Dermis microvascular lymphatic vessel endothelial cell (primary cell): ENCODE measurements at regions not wholly inside any gene's neighbourhood (a gene's known extent, or its start where the extent isn't known, plus 50 kb on each side); places are given as distances from the start of the nearest gene placed in this dataset.
A peak's percentile ranks its signal among the peaks of the same experiment; 100 is the strongest.
"Not testable (repeated sequence)": the region's sequence is repeated elsewhere in the genome, so short reads cannot be mapped to it uniquely, and the experiment has no call there.

Experiments used
- DNase-seq, 2 donors: peaks; one replicate each; pipeline versions ENCODE4 v3.0.0 to v3.0.0-alpha.2; 2010; ENCODE audit warnings: low read depth in 2 of 2

DNA sequence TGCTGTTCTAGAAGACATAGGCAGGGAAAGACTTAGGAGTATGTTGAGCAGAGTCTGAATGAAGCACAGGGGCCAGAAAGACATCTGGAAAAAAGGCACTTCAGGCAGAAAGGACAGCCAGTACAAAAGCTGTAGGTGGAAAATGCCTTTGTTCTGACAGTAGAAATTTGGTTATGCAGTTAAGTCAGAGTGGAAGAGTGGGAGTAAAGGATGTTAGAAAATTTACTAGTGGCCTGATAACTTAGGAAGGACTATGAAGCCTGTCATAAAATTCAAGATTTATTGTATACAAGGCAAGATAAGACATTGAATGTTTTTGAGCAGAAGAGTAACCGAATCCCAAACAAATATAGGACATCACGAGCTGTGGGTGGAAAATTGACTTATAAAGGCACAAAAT lies 987.9 kb downstream of the PLA2G4A start:
- no peak for DNase-seq

DNA sequence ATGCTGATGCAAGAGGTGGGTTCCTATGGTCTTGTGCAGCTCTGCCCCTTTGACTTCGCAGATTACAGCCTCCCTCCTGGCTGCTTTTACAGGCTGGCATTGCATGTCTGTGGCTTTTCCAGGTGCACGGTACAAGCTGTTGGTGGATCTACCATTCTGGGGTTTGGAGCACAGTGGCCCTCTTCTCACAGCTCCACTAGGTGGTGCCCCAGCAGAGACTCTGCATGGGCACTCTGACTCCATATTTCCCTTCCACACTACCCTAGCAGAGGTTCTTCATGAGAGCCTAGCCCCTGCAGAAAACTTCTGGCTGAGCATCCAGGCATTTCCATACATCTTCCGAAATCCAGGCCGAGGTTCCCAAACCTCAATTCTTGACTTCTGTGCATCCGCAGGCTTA lies 989.0 kb downstream of the PLA2G4A start:
- DNase-seq: no peak

DNA sequence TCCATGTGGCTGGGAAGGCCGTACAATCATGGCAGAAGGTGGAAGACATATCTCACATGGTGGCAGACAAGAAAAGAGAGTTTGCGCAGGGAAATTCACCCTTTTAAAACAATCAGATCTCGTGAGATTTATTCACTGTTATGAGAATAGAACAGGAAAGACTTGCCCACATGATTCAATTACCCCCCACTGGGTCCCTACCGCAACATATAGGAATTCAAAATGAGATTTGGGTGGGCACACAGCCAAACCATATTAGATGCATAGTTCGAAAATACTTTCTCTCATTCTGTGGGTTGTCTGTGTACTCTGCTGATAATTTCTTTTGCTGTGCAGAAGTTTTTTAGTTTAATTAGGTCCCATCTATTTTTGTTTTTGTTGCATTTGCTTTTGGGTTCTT lies 990.3 kb downstream of the PLA2G4A start:
- DNase-seq: no peak

DNA sequence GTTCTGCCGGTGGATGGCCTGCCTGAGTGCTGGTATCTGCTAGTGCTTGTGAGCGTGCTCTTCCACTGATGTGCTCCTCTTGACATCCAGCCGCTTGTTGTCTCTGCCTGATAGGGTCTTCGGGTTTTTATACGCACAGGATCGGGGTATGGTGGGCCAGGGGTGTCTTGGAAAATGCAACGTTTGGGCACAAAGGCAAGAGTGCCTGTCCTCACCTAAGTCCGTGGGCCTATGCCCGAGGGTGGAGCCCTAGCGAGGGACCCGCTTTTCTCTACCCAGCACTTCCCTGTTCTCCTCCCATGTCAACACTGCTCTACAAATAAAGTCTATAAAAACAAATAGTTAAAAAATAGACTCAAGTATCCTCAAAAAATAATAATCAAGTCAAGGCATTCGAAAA lies 1007.8 kb downstream of the PLA2G4A start:
- no peak for DNase-seq

DNA sequence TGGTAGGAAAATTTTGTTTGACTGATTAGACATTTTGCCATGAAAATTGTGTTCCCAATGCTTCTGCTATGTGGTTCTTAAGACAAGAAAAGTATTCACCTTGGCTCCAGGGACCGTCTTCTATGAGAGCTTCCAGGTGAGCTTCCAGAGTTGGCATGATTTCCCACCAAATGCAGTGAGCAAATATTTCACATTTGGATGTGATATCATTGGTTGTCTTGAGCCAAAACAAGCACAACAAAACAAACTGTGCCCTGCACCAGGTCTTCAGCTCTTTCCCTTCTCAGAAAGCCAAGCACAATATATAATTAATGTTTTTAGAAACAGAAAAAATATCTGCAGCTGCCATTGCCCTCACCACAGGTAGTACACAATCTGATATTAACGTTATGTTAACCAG lies 1009.0 kb downstream of the PLA2G4A start:
- DNase-seq: no peak

DNA sequence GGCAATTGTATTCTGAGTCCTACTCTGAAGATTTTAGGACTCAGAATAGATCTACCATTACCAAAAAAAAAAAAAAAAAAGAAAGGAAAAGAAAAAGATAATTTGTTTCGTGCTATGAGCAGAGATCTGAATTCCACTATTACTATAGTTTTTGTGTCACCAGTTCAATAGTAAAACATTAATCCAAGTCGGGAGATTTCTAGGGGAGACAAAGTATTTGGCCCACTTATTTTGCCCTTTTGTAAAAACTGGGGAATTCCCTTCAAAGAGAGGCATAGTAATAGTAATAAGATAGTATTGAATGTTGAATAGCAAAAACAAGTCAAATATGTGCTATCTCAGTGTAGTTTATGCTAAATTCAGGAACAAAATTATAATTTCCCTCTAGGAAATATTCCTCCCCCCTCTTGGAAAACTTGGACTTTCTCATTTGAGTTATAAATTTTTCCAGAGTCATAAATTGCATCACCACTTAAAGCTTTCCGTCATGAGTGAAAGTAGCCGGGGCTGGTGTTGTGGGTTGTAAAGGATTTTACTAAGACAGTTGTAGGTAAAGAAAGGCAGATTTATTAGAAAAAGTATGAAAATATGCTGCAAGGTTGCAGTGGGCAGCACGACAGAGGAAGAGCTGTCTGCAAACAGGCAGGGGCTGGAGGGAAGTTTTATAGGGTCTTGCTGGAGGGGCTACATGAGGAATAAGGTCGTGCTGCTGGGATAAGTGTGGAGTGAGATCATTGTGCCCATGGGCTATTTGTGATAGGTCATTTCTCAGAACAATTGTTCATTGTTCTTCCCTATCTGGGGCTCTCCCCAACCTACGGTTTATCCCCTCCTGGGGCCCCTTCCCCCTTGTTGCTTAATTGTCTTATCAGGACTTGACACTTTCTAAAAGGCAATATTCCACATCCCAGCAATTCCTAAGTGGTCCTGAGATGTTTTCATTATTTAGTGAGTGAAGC lies 1009.9 kb downstream of the PLA2G4A start:
- no peak for DNase-seq

GRCh38 chr1:187839873-187840272 lies 1011.1 kb downstream of the PLA2G4A start:
- no peak for DNase-seq

DNA sequence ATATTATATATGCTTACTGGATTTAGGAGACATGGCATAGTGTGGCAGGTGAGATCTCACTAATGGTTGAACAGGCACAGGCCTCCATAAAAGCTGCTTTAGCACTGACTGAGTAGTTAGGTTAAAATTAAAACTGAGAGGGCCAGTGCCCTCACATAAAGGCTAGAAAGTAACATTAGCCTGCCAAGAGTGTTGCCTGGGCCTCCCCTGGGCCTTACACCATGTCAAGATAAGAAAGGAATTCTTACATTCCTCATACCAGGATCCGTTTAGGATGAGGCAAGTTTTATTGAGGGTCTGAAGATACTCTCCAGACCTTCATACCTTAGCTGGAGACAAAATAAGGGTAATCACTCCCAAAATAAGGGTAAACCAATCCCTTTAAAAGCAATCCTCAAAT lies 1011.8 kb downstream of the PLA2G4A start:
- DNase-seq: no peak

- DNase-seq: peak in 1 of 2 donors; percentile 45
Observed at GRCh38 chr1:187842406-187843165, 1013.8 kb downstream of the PLA2G4A start.

DNA sequence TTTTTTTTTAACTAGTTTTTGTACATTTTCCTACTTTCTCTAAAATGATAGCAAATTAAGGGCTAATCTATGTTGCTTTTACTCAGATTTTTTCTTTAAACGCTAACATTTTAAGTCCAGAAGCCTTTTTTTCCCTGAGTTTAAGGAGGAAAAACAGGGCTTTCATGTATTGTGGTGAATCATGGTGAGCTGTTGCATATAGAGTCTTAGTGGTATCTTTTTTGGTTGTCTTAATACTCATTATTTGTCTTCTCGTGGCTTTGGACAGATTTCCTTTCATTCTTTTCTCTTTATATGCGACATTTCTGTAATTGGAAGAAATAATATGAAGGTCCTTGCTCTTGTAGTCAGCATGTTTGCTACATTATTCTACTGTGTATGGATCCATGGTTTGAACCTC lies 1015.6 kb downstream of the PLA2G4A start:
- DNase-seq: no peak

DNA sequence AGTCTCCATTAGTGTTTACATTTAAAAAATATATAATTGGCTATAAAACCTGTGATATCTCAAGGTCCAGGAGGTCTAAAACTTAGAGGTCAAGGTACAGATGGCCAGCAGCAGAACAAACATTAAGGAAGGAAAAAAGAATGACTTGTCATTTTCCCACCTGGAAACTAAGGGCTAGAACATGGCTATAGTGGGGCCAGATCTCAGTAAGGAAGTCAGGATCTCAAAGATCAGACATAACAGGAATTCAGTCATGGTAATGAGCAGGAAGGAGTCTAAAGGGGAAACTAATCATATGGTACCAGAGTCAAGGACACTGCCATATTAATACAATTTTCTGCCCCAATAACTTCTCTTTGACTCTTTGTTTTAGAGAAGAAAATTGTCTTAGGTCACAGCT lies 1018.8 kb downstream of the PLA2G4A start:
- DNase-seq: peak in 1 of 2 donors; percentile 68

DNA sequence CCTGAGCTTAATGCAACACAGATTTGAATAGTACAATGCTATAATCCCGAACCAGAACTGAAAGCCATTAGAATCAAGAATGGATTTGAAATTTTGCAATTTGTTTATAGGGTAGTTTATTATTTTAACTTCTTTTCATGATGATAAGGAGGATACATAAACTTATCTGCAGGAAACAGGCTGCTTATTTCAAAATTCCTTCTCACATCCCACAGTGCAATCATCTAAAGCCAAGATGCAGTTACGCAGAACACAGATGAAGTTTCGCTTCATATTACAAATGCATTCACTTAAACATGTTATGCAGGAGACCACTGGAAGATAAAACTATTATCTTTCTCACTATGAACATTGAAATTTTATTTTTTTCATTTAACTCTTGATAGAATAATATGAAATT lies 1019.6 kb downstream of the PLA2G4A start:
- peak in 1 of 2 donors; percentile 59 for DNase-seq

DNA sequence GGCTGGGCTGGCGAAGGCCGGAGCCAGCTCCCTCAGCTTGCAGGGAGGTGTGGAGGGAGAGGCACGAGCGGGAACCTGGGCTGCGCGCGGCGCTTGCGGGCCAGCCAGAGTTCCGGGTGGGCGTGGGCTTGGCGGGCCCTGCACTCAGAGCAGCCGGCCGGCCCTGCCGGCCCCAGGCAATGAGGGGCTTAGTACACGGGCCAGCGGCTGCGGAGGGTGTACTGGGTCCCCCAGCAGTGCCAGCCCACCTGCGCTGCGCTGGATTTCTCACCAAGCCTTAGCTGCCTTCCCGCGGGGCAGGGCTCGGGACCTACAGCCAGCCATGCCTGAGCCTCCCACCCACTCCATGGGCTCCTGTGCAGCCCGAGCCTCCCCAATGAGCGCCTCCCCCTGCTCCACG lies 1021.4 kb downstream of the PLA2G4A start:
- DNase-seq: not testable (repeated sequence)

GRCh38 chr1:187853505-187853904 lies 1024.8 kb downstream of the PLA2G4A start:
- no peak for DNase-seq

GRCh38 chr1:187854457-187854856 lies 1025.7 kb downstream of the PLA2G4A start:
- no peak for DNase-seq

DNA sequence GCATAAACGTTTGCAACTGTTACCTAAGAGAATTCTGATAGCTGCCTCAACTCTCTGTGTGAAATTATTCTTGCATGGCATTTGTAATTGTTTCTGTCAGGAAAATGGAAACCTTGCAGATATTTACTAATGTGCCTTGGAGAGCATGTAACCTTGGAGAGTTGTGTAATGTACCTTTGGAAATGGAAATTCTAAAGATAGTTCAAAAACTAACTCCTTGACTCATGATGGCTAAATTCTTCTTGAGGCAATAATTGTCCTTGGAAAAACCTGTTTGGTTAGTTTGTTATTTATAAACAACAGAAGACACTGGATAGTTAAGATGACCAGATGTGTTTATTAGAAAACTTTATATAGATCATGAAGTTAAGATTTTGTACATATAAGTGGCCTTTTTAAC lies 1033.8 kb downstream of the PLA2G4A start:
- DNase-seq: no peak

GRCh38 chr1:187870552-187870951 lies 1041.8 kb downstream of the PLA2G4A start:
- no peak for DNase-seq

GRCh38 chr1:187871177-187871845 lies 1042.6 kb downstream of the PLA2G4A start:
- DNase-seq: no peak

GRCh38 chr1:187872550-187872949 lies 1043.8 kb downstream of the PLA2G4A start:
- no peak for DNase-seq

DNA sequence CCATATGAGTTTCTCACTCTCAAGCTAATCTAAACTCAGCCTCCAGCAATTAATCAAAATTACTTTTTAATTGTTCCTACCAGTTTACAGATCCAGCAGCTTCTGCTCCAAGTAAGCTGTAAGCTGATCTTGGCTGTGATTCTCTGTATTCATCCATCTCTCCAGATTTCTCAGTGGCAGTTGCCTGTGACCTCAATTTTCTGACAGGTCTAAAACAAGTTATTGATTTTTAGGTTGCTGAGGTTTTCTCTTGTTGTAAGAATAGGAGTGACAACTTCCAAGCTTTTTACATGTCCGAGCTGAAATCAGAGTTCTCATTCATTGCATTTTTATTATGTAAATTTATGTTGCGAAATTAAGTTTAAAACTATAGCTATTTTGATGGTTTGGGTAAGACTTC lies 1044.4 kb downstream of the PLA2G4A start:
- no peak for DNase-seq

GRCh38 chr1:187876775-187877174 lies 1048.0 kb downstream of the PLA2G4A start:
- no peak for DNase-seq

GRCh38 chr1:187877220-187877619 lies 1048.5 kb downstream of the PLA2G4A start:
- no peak for DNase-seq
